SK-N-MC (cell line): ENCODE measurements at regions not wholly inside any gene's neighbourhood (a gene's known extent, or its start where the extent isn't known, plus 50 kb on each side); places are given as distances from the start of the nearest gene placed in this dataset.

Experiments
- EZH2 ChIP-seq: fragments of 200-600 bp; sonication (generic); IDR thresholded peaks from one replicate; pipeline ENCODE4 v1.6.1; 2017; ENCODE audit warnings: antibody characterized with exemption
- POLR2AphosphoS5 ChIP-seq: IDR thresholded peaks from 2 replicates; pipeline ENCODE4 v1.6.1; 2012; ENCODE audit warnings: mild to moderate bottlenecking, low read depth, low read length, borderline replicate concordance

DNA sequence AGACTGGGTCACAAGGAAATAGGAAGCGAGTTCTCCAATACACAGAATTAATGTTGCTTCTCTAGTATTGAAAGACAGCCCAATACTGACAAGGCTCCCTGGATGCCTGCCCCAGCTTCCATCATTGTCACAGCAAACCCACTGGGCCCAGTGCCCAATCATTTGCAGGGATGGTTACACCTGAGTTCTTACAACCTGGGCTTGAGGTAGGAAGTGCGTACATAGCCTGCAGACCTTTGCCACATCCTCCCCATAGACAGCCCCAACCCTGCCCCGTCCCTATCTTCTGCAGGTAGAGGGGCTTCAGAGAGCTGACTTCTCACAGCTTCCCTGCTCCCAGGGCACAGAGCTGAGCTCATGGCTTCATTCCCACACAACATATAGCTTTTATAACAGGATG lies 108.1 kb upstream of the UBL3 start:
- TF ChIP-seq POLR2AphosphoS5 (no peak), EZH2 (no peak)
